GM19035 (cell line): ENCODE measurements at regions not wholly inside any gene's neighbourhood (a gene's known extent, or its start where the extent isn't known, plus 50 kb on each side); places are given as distances from the start of the nearest gene placed in this dataset.

Source experiments
- ATAC-seq: cut with Tn5 transposase; IDR thresholded peaks from one replicate; pipeline ENCODE4 v1.9.1; 2021; ENCODE audit not compliant: unreplicated experiment

- no peak for ATAC-seq
These were observed 106.3 kb upstream of the SSBP2 start for GRCh38 chr5:81856948-81857928.

GRCh38 chr5:81855591-81855990, 104.7 kb upstream of the SSBP2 start:
- no peak for ATAC-seq

GRCh38 chr5:81854915-81855314, 104.0 kb upstream of the SSBP2 start:
- ATAC-seq, result no peak

- ATAC-seq, result no peak
These were observed 103.6 kb upstream of the SSBP2 start for GRCh38 chr5:81854485-81854884.

- no peak for ATAC-seq
These were observed 102.1 kb upstream of the SSBP2 start for GRCh38 chr5:81853030-81853357.

- no peak for ATAC-seq
These were observed 101.6 kb upstream of the SSBP2 start for GRCh38 chr5:81852291-81853029.

- ATAC-seq, result peak; percentile 92
These were observed 100.7 kb upstream of the SSBP2 start for GRCh38 chr5:81851481-81852178.

GRCh38 chr5:81850501-81851357, 99.8 kb upstream of the SSBP2 start:
- ATAC-seq, result no peak

GRCh38 chr5:81849770-81850367, 99.0 kb upstream of the SSBP2 start:
- ATAC-seq, result no peak

- ATAC-seq, result no peak
These were observed 97.5 kb upstream of the SSBP2 start for GRCh38 chr5:81848362-81848880.

- no peak for ATAC-seq
These were observed 95.4 kb upstream of the SSBP2 start for GRCh38 chr5:81846301-81846700.

- no peak for ATAC-seq
These were observed 92.9 kb upstream of the SSBP2 start for GRCh38 chr5:81843845-81844244.

GRCh38 chr5:81842795-81843398, 92.0 kb upstream of the SSBP2 start:
- ATAC-seq, result no peak

GRCh38 chr5:81839034-81839433, 88.1 kb upstream of the SSBP2 start:
- ATAC-seq, result no peak

- peak; percentile 81 for ATAC-seq
These were observed 87.5 kb upstream of the SSBP2 start for GRCh38 chr5:81838307-81838906.

GRCh38 chr5:81837667-81838306, 86.9 kb upstream of the SSBP2 start:
- no peak for ATAC-seq

GRCh38 chr5:81835814-81836367, 85.0 kb upstream of the SSBP2 start:
- ATAC-seq, result no peak

GRCh38 chr5:81834021-81834660, 83.2 kb upstream of the SSBP2 start:
- ATAC-seq, result no peak
